Upper lobe of left lung (tissue), 6 donors: ENCODE measurements at regions not wholly inside any gene's neighbourhood (a gene's known extent, or its start where the extent isn't known, plus 50 kb on each side); places are given as distances from the start of the nearest gene placed in this dataset.

Experiments
- ATAC-seq, 2 donors: fragments of 200-7000 bp; cut with Tn5 transposase; one replicate each; pipeline ENCODE4 v1.9.1; 2022; ENCODE audit warnings: mild to moderate bottlenecking in 2 of 2, moderate library complexity in 2 of 2; ENCODE audit not compliant: low FRiP score in 2 of 2
- DNase-seq, 2 donors: peaks; one replicate each; pipeline ENCODE4 v3.0.0-alpha.2; 2019 to 2020
- H3K27ac ChIP-seq, 4 donors: fragments of 200-600 bp; sonication (generic); one replicate each; pipeline ENCODE4 v1.5.1; 2016 to 2019
- H3K27me3 ChIP-seq, 4 donors: fragments of 200-600 bp; sonication (generic); one replicate each; pipeline ENCODE4 v1.5.1; 2017 to 2019
- H3K36me3 ChIP-seq, 4 donors: fragments of 200-600 bp; sonication (generic); one replicate each; pipeline ENCODE4 v1.5.1; 2016 to 2019
- H3K4me1 ChIP-seq, 4 donors: fragments of 200-600 bp; sonication (generic); one replicate each; pipeline ENCODE4 v1.5.1; 2018 to 2019
- H3K4me3 ChIP-seq, 4 donors: fragments of 200-600 bp; sonication (generic); one replicate each; pipeline ENCODE4 v1.5.1; 2017 to 2019; ENCODE audit warnings: mild to moderate bottlenecking in 2 of 4, moderate library complexity in 1 of 4
- H3K9me3 ChIP-seq, 4 donors: fragments of 200-600 bp; sonication (generic); one replicate each; pipeline ENCODE4 v1.5.1; 2018 to 2019
- EP300 ChIP-seq, 4 donors: sonication (generic); formaldehyde crosslinking; IDR thresholded peaks; one replicate each; pipeline ENCODE4 v1.5.1; 2017; ENCODE audit warnings: antibody characterized with exemption in 4 of 4, control low read depth in 2 of 4
- POLR2A ChIP-seq, 4 donors: fragments of 450-650 bp; IDR thresholded peaks; one replicate each; pipeline ENCODE4 v1.5.1; 2016 to 2017; ENCODE audit warnings: antibody characterized with exemption in 4 of 4, mild to moderate bottlenecking in 2 of 4
- POLR2AphosphoS5 ChIP-seq, 2 donors: sonication (generic); formaldehyde crosslinking; IDR thresholded peaks; one replicate each; pipeline ENCODE4 v1.5.1; 2017; ENCODE audit warnings: antibody characterized with exemption in 2 of 2
- WGBS, 2 donors: methylation state at CpG; one replicate each; pipeline ENCODE4 v1.1.5; 2017 to 2018; 5-methylcytosine and 5-hydroxymethylcytosine counted together
- TF ChIP-seq, protein P1 (sequence below), 6 experiments: fragments of 450-650 bp in 4 of 6; fragments of 200-600 bp in 2 of 6; sonication (generic) in 2 of 6; IDR thresholded peaks; one replicate each; pipeline ENCODE4 v1.5.1; 2016 to 2019; ENCODE audit warnings: antibody characterized with exemption in 6 of 6
- donor health status: DM: no; HTN: no; CAD: no; lungs with moderate emphysema.
- donor health status: DM: no; HTN: yes; CAD: no; lungs with severe emphysema.

DNA sequence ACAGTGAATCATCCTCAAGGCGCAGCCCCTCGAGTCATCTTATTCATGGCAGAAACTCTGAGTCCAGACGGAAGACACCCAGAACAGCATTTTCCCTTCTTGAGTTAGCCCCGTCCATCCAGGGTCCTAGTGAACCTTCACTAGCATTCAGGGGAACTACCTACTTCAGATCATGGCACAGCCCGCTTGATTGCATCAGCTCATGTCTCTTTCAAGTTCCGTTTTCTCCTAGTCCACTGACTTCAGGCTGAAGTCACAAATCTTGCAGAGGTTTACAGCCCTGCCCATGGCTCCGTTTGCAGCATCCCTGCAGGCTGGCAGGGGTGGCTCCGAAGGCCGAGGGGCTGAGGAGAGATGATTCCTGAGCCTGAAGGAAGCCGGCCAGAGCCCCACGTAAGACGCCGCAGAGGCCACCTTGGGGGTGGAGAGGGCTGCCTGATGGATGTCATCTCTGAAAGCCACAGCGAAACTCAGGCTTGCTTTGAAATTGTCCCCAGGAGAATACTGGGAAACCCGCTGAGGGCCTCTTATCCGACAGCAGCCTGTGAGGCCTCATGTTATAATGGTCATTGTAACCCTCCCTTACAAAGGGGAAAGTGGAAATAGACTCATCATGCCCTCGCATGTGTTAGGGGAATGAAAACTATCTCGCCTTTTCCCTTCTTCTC lies 310.2 kb upstream of the AJAP1 start:
- DNase-seq: no peak
- no peak for ATAC-seq
- Histone ChIP-seq H3K27me3 (no peaks in the 10 kb centered on the region), H3K4me1 (no peaks in the 10 kb centered on the region), H3K9me3 (no peaks in the 10 kb centered on the region), H3K27ac (no peak overlapping the region), H3K36me3 (no peaks in the 10 kb centered on the region), H3K4me3 (no peak overlapping the region)
- WGBS, 2 donors: 85 to 87% methylated on average over 11 to 16 of the region's 18 CpGs
- no peak for TF ChIP-seq EP300 (IDR thresholded peaks at IDR 0.05)
- TF ChIP-seq, protein P1, sequence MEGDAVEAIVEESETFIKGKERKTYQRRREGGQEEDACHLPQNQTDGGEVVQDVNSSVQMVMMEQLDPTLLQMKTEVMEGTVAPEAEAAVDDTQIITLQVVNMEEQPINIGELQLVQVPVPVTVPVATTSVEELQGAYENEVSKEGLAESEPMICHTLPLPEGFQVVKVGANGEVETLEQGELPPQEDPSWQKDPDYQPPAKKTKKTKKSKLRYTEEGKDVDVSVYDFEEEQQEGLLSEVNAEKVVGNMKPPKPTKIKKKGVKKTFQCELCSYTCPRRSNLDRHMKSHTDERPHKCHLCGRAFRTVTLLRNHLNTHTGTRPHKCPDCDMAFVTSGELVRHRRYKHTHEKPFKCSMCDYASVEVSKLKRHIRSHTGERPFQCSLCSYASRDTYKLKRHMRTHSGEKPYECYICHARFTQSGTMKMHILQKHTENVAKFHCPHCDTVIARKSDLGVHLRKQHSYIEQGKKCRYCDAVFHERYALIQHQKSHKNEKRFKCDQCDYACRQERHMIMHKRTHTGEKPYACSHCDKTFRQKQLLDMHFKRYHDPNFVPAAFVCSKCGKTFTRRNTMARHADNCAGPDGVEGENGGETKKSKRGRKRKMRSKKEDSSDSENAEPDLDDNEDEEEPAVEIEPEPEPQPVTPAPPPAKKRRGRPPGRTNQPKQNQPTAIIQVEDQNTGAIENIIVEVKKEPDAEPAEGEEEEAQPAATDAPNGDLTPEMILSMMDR (IDR thresholded peaks at IDR 0.05): no peak

DNA sequence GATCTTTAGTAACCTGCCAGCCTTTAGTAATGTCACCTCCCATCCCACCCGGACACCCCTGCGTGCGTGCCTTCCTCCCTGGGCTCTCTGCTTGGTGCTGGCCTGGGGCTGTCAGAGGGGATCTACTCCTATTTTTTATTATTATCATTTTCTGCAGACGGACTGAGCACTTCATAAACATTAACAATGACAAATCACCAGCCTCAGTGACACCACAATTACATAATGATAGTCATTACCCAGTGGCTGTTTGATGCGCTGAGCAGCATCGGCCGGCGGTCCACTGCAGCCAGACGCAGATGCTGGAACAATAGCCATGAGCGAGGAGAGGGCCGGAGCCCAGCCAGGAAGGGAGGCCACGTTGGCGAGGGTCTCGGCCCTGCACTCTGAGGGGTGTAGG lies 309.3 kb upstream of the AJAP1 start:
- H3K4me3 ChIP-seq: no peak overlapping the region
- no peak for ATAC-seq
- TF ChIP-seq POLR2AphosphoS5 (IDR thresholded peaks at IDR 0.05) (no peak), EP300 (IDR thresholded peaks at IDR 0.05) (no peak), POLR2A (IDR thresholded peaks at IDR 0.05) (no peak)
- TF ChIP-seq, protein P1 (IDR thresholded peaks at IDR 0.05): no peak
- no peaks in the 10 kb centered on the region for H3K9me3 ChIP-seq
- no peaks in the 10 kb centered on the region for H3K27me3 ChIP-seq
- H3K27ac ChIP-seq: no peak overlapping the region
- no peaks in the 10 kb centered on the region for H3K36me3 ChIP-seq
- DNase-seq: no peak
- 81 to 83% methylated on average over 14 of the region's 14 CpGs for WGBS, 2 donors
- H3K4me1 ChIP-seq: no peaks in the 10 kb centered on the region

DNA sequence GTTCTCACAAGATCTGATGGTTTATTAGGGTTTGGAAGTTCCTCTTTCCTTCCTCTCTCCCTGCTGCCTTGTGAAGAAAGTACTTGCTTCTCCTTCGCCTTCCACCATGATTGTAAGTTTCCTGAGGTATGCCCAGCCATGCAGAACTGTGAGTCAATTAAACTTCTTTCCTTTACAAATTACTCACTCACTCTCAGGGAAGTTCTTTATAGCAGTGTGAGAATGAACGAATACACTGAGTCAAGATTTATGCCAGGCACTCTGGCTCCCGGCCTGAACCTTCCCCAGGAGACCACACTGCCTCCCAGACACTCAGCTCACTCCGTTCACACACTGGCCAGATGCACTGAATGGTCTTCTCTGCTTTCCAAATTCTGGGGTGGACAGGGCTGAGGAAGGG lies 308.3 kb upstream of the AJAP1 start:
- H3K27me3 ChIP-seq: no peaks in the 10 kb centered on the region
- ATAC-seq (no peak), DNase-seq (no peak)
- H3K36me3 ChIP-seq: no peaks in the 10 kb centered on the region
- TF ChIP-seq POLR2A (IDR thresholded peaks at IDR 0.05) (no peak), POLR2AphosphoS5 (IDR thresholded peaks at IDR 0.05) (no peak), EP300 (IDR thresholded peaks at IDR 0.05) (no peak)
- TF ChIP-seq, protein P1 (IDR thresholded peaks at IDR 0.05): no peak
- no peak overlapping the region for H3K4me3 ChIP-seq
- H3K27ac ChIP-seq: no peak overlapping the region
- H3K4me1 ChIP-seq: no peaks in the 10 kb centered on the region
- 68 to 72% methylated on average over 4 of the region's 4 CpGs for WGBS, 2 donors
- H3K9me3 ChIP-seq: no peaks in the 10 kb centered on the region

DNA sequence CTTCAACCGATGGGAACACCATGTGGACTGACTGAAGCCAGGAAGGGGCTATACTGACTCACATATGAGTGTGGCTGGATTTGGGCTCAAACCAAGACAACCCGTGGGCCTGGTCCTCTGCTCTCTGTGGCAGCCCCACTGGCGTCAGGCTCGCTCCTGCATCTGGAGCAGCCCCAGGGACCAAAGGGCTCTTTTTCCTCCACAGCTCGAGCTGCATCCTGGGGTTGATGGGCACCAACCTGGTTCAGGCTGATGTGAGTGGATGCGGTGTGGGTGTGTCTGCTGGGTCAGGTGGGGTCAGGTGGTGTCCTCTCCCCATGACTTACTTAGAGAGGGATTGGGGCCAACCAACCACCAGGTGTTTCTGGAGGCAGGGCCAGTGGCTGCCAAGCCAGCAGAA lies 303.0 kb upstream of the AJAP1 start:
- H3K27me3 ChIP-seq: no peaks in the 10 kb centered on the region
- TF ChIP-seq POLR2A (IDR thresholded peaks at IDR 0.05): no peak
- no peak for TF ChIP-seq EP300 (IDR thresholded peaks at IDR 0.05)
- TF ChIP-seq, protein P1 (IDR thresholded peaks at IDR 0.05): no peak
- no peak for TF ChIP-seq POLR2AphosphoS5 (IDR thresholded peaks at IDR 0.05)
- DNase-seq: no peak
- H3K9me3 ChIP-seq: no peaks in the 10 kb centered on the region
- H3K36me3 ChIP-seq: no peaks in the 10 kb centered on the region
- ATAC-seq: no peak
- WGBS, 2 donors: 72 to 89% methylated on average over 5 to 6 of the region's 6 CpGs
- H3K4me3 ChIP-seq: no peak overlapping the region
- no peaks in the 10 kb centered on the region for H3K4me1 ChIP-seq
- H3K27ac ChIP-seq: no peak overlapping the region
